ENCODE measurements at regions not wholly inside any gene's neighbourhood (a gene's known extent, or its start where the extent isn't known, plus 50 kb on each side); places are given as distances from the start of the nearest gene placed in this dataset.

- H3K9me2 ChIP-seq (ENCODE audit: insufficient read depth, low read length), result no peaks in the 10 kb centered on the region
- no peak overlapping the region for H3K4me3 ChIP-seq (ENCODE audit: low read depth, low read length, poor library complexity, severe bottlenecking)
- no peaks in the 10 kb centered on the region for H3K36me3 ChIP-seq (ENCODE audit: insufficient read depth, low read length)
- no TSS peak for BruUV-seq (replicated peaks)
- H3K9me3 ChIP-seq (ENCODE audit: low read length), result no peaks in the 10 kb centered on the region
- intact Hi-C loops (cut with micrococcal nuclease; ENCODE audit: unreplicated experiment), result loop anchor here (5.0 kb wide), 1 partner anchor 100 kb away; no protein-coding TSS in a partner anchor
- ChIA-PET POLR2A (no interaction called here), CTCF (ENCODE audit: unreplicated experiment) (no interaction called here)
- H3K79me2 ChIP-seq (ENCODE audit: insufficient read depth, low read depth, low read length), result no peaks in the 10 kb centered on the region
- no peak overlapping the region for H3K4me2 ChIP-seq (ENCODE audit: low read length)
- H2AFZ ChIP-seq (ENCODE audit: low read length), result no peak overlapping the region
- no peak overlapping the region for H3K27ac ChIP-seq (ENCODE audit: low read depth, low read length, poor library complexity, severe bottlenecking)
- DNase-seq (ENCODE audit: low spot score), result no peak
- no peaks in the 10 kb centered on the region for H4K20me1 ChIP-seq (ENCODE audit: insufficient read depth, low read length)
- H3K4me1 ChIP-seq (ENCODE audit: insufficient read depth, low read length, poor library complexity, severe bottlenecking), result peaks cover 18% of the 10 kb centered on the region
- TF ChIP-seq, protein P1, sequence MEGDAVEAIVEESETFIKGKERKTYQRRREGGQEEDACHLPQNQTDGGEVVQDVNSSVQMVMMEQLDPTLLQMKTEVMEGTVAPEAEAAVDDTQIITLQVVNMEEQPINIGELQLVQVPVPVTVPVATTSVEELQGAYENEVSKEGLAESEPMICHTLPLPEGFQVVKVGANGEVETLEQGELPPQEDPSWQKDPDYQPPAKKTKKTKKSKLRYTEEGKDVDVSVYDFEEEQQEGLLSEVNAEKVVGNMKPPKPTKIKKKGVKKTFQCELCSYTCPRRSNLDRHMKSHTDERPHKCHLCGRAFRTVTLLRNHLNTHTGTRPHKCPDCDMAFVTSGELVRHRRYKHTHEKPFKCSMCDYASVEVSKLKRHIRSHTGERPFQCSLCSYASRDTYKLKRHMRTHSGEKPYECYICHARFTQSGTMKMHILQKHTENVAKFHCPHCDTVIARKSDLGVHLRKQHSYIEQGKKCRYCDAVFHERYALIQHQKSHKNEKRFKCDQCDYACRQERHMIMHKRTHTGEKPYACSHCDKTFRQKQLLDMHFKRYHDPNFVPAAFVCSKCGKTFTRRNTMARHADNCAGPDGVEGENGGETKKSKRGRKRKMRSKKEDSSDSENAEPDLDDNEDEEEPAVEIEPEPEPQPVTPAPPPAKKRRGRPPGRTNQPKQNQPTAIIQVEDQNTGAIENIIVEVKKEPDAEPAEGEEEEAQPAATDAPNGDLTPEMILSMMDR (conservative IDR thresholded peaks at IDR 0.05; ENCODE audit: low read length), result no peak
- no peak for TF ChIP-seq EZH2phosphoT487 (IDR thresholded peaks at IDR 0.05; ENCODE audit: borderline replicate concordance, low read depth, low read length)
Measured at GRCh38 chr12:89247541-89247942, 104.8 kb downstream of the DUSP6 start.

GRCh38 chr12:89245090-89245489, 107.2 kb downstream of the DUSP6 start:
- Histone ChIP-seq H4K20me1 (ENCODE audit: insufficient read depth, low read length) (no peaks in the 10 kb centered on the region), H2AFZ (ENCODE audit: low read length) (peak overlapping the region; percentile 29; the same call in 1 of the 2 replicates), H3K79me2 (ENCODE audit: insufficient read depth, low read depth, low read length) (no peaks in the 10 kb centered on the region), H3K4me3 (ENCODE audit: low read depth, low read length, poor library complexity, severe bottlenecking) (no peak overlapping the region), H3K27ac (ENCODE audit: low read depth, low read length, poor library complexity, severe bottlenecking) (no peak overlapping the region), H3K9me2 (ENCODE audit: insufficient read depth, low read length) (no peaks in the 10 kb centered on the region), H3K4me2 (ENCODE audit: low read length) (peak overlapping the region; percentile 32), H3K9me3 (ENCODE audit: low read length) (no peaks in the 10 kb centered on the region), H3K4me1 (ENCODE audit: insufficient read depth, low read length, poor library complexity, severe bottlenecking) (peaks cover 18% of the 10 kb centered on the region), H3K36me3 (ENCODE audit: insufficient read depth, low read length) (no peaks in the 10 kb centered on the region)
- ChIA-PET POLR2A (interaction anchor here (0.5 to 1.3 kb wide), 5 partner anchors 17 to 465 kb away, joined by 3 to 5 read pairs (median 3); no protein-coding TSS in a partner anchor), CTCF (ENCODE audit: unreplicated experiment) (no interaction called here)
- DNase-seq (ENCODE audit: low spot score), result peak; percentile 40
- TF ChIP-seq, protein P1 (conservative IDR thresholded peaks at IDR 0.05; ENCODE audit: low read length), result no peak
- no peak for TF ChIP-seq EZH2phosphoT487 (IDR thresholded peaks at IDR 0.05; ENCODE audit: borderline replicate concordance, low read depth, low read length)
- intact Hi-C loops (cut with micrococcal nuclease; ENCODE audit: unreplicated experiment), result loop anchor here (5.0 kb wide), 1 partner anchor 102 kb away; no protein-coding TSS in a partner anchor
- no TSS peak for BruUV-seq (replicated peaks)

DNA sequence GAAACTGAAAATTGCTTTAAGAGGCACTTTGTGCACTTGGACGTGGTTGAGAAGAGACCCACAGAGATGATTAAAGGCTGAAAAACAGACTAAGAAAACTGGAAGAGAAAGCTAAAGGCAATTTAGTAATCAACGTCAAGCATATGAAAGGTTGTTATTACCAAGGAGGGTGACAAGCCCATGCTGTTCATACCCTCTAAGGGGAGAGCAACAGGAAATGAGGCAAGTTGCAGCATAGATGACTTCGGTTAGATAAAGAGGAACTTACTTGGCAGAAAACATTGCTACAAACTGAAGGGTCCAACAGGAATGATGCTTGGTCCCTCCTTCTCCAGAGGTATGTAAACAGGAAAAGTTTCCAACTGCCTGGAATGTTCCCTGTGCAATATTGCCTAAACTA, 107.8 kb downstream of the DUSP6 start:
- CTCF ChIA-PET (ENCODE audit: unreplicated experiment), result no interaction called here
- H3K4me3 ChIP-seq (ENCODE audit: low read depth, low read length, poor library complexity, severe bottlenecking), result no peak overlapping the region
- no peaks in the 10 kb centered on the region for H3K9me3 ChIP-seq (ENCODE audit: low read length)
- H3K9me2 ChIP-seq (ENCODE audit: insufficient read depth, low read length), result no peaks in the 10 kb centered on the region
- no peaks in the 10 kb centered on the region for H3K36me3 ChIP-seq (ENCODE audit: insufficient read depth, low read length)
- H2AFZ ChIP-seq (ENCODE audit: low read length), result peak overlapping the region; percentile 29
- H3K27ac ChIP-seq (ENCODE audit: low read depth, low read length, poor library complexity, severe bottlenecking), result no peak overlapping the region
- peaks cover 18% of the 10 kb centered on the region for H3K4me1 ChIP-seq (ENCODE audit: insufficient read depth, low read length, poor library complexity, severe bottlenecking)
- H4K20me1 ChIP-seq (ENCODE audit: insufficient read depth, low read length), result no peaks in the 10 kb centered on the region
- BruUV-seq (replicated peaks), result no TSS peak
- no peaks in the 10 kb centered on the region for H3K79me2 ChIP-seq (ENCODE audit: insufficient read depth, low read depth, low read length)
- peak; percentile 45 for DNase-seq (ENCODE audit: low spot score)
- intact Hi-C loops (cut with micrococcal nuclease; ENCODE audit: unreplicated experiment), result no loop called here
- POLR2A ChIA-PET, result interaction anchor here (0.7 to 1.6 kb wide), 5 partner anchors 16 to 108 kb away, joined by 3 to 5 read pairs (median 3); partner anchors contain the start of gene DUSP6
- H3K4me2 ChIP-seq (ENCODE audit: low read length), result peak overlapping the region; percentile 32
- no peak for TF ChIP-seq EZH2phosphoT487 (IDR thresholded peaks at IDR 0.05; ENCODE audit: borderline replicate concordance, low read depth, low read length)
- TF ChIP-seq, protein P1 (conservative IDR thresholded peaks at IDR 0.05; ENCODE audit: low read length), result no peak
